ENCODE measurements at regions not wholly inside any gene's neighbourhood (a gene's known extent, or its start where the extent isn't known, plus 50 kb on each side); places are given as distances from the start of the nearest gene placed in this dataset.

GRCh38 chr4:117225471-117225870 is 140.1 kb upstream of the TRAM1L1 start:
- no peak for TF ChIP-seq CTCF (IDR thresholded peaks at IDR 0.05; ENCODE audit: insufficient read depth, low read length, poor library complexity, severe bottlenecking)
- DNase-seq (ENCODE audit: extremely low read depth, insufficient read length) = no peak
- H3K27me3 ChIP-seq (replicated peaks; ENCODE audit: control insufficient read depth, insufficient read depth, low read length) = no peaks in the 10 kb centered on the region
- H3K36me3 ChIP-seq (ENCODE audit: control insufficient read depth, insufficient read depth, low read length) = no peaks in the 10 kb centered on the region
- no peak overlapping the region for H3K4me3 ChIP-seq (replicated peaks; ENCODE audit: low read depth, low read length)

DNA sequence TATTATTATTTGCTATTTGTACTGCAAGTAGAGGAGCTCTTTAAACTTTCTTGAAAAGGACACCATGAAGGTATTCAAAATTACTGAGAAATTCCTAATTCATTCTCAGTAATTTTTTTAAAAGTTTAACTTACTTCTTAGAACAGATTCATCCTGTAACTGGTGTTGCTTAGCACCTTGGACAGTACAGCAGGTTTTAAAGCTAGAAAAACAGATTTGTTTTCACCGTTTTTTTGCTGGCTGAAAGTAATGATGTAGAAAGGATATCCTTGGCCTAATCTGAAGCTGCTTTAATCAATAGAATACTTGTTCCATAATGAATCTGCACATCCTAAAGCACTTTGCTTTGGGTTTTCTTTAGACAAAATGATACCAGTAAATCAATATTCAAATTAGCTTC is 142.5 kb upstream of the TRAM1L1 start:
- no peaks in the 10 kb centered on the region for H3K27me3 ChIP-seq (replicated peaks; ENCODE audit: control insufficient read depth, insufficient read depth, low read length)
- DNase-seq (ENCODE audit: extremely low read depth, insufficient read length) = no peak
- no peak for TF ChIP-seq CTCF (IDR thresholded peaks at IDR 0.05; ENCODE audit: insufficient read depth, low read length, poor library complexity, severe bottlenecking)
- no peak overlapping the region for H3K4me3 ChIP-seq (replicated peaks; ENCODE audit: low read depth, low read length)
- H3K36me3 ChIP-seq (ENCODE audit: control insufficient read depth, insufficient read depth, low read length) = no peaks in the 10 kb centered on the region

- Histone ChIP-seq H3K36me3 (ENCODE audit: control insufficient read depth, insufficient read depth, low read length) (no peaks in the 10 kb centered on the region), H3K4me3 (replicated peaks; ENCODE audit: low read depth, low read length) (no peak overlapping the region), H3K27me3 (replicated peaks; ENCODE audit: control insufficient read depth, insufficient read depth, low read length) (no peaks in the 10 kb centered on the region)
- no peak for DNase-seq (ENCODE audit: extremely low read depth, insufficient read length)
- TF ChIP-seq CTCF (IDR thresholded peaks at IDR 0.05; ENCODE audit: insufficient read depth, low read length, poor library complexity, severe bottlenecking) = no peak
Measured at GRCh38 chr4:117239434-117239833, 154.1 kb upstream of the TRAM1L1 start.

DNA sequence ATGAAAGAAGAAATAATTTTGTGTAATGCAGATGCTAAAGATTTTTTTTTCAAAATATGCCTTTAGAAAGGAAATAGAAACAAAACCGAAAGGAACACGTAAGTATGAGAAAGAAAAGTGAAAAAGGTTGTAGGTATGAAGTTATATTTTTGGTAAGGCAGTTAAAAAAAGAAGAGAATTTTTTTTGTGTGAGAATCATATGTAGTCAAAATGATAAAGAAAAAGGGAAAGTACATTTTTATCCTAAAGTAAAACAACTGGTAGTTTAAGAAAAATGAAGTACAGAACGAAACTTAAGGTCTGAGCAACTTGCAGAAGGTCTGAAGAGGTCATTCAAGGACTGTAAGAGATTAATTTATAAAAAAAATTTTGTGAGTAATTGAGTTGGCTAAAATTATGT is 164.0 kb upstream of the TRAM1L1 start:
- Histone ChIP-seq H3K4me3 (replicated peaks; ENCODE audit: low read depth, low read length) (no peak overlapping the region), H3K36me3 (ENCODE audit: control insufficient read depth, insufficient read depth, low read length) (no peaks in the 10 kb centered on the region), H3K27me3 (replicated peaks; ENCODE audit: control insufficient read depth, insufficient read depth, low read length) (no peaks in the 10 kb centered on the region)
- DNase-seq (ENCODE audit: extremely low read depth, insufficient read length) = peak; percentile 26
- no peak for TF ChIP-seq CTCF (IDR thresholded peaks at IDR 0.05; ENCODE audit: insufficient read depth, low read length, poor library complexity, severe bottlenecking)

GRCh38 chr4:117264072-117264471 is 178.7 kb upstream of the TRAM1L1 start:
- Histone ChIP-seq H3K27me3 (replicated peaks; ENCODE audit: control insufficient read depth, insufficient read depth, low read length) (no peaks in the 10 kb centered on the region), H3K36me3 (ENCODE audit: control insufficient read depth, insufficient read depth, low read length) (no peaks in the 10 kb centered on the region), H3K4me3 (replicated peaks; ENCODE audit: low read depth, low read length) (no peak overlapping the region)
- no peak for DNase-seq (ENCODE audit: extremely low read depth, insufficient read length)
- no peak for TF ChIP-seq CTCF (IDR thresholded peaks at IDR 0.05; ENCODE audit: insufficient read depth, low read length, poor library complexity, severe bottlenecking)

- no peak for DNase-seq (ENCODE audit: extremely low read depth, insufficient read length)
- no peak for TF ChIP-seq CTCF (IDR thresholded peaks at IDR 0.05; ENCODE audit: insufficient read depth, low read length, poor library complexity, severe bottlenecking)
- Histone ChIP-seq H3K36me3 (ENCODE audit: control insufficient read depth, insufficient read depth, low read length) (no peaks in the 10 kb centered on the region), H3K4me3 (replicated peaks; ENCODE audit: low read depth, low read length) (no peak overlapping the region), H3K27me3 (replicated peaks; ENCODE audit: control insufficient read depth, insufficient read depth, low read length) (no peaks in the 10 kb centered on the region)
Measured at GRCh38 chr4:117267317-117267716, 181.9 kb upstream of the TRAM1L1 start.

Measured in GM06990 (cell line).